ENCODE measurements at regions not wholly inside any gene's neighbourhood (a gene's known extent, or its start where the extent isn't known, plus 50 kb on each side); places are given as distances from the start of the nearest gene placed in this dataset.

DNA sequence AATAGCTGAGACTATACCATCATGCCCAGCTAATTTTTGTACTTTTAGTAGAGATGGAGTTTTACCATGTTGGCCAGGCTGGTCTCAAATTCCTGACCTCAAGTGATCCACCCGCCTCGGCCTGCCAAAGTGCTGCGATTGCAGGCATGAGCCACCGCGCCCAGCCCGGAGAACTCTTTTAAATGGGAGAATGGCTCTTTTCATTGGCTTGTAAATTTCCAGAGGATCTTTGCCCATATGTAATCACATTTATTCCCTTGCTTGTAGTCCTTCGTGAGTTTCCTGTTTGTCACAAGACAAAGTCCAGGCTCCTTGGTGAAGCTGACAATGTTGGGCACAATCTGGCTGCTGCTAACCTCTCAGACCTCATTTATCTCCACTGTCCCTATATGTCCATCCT, 135.1 kb downstream of the CEP57L1 start:
- H3K9me3 ChIP-seq (replicated peaks in 1 of 3), result no peaks in the 10 kb centered on the region
- DNase-seq, result no peak
- H3K4me1 ChIP-seq (replicated peaks in 1 of 2), result no peaks in the 10 kb centered on the region
- no peak overlapping the region for H3K4me3 ChIP-seq
- no peaks in the 10 kb centered on the region for H3K36me3 ChIP-seq (replicated peaks in 1 of 2)
- WGBS, 4 donors, result 91 to 97% (median 93%) methylated on average over 7 of the region's 7 CpGs
- H3K27ac ChIP-seq, result no peak overlapping the region
- intact Hi-C loops (cut with DNase I), result no loop called here
- no peak for TF ChIP-seq POLR2A (IDR thresholded peaks at IDR 0.05)
- TF ChIP-seq, protein P1, sequence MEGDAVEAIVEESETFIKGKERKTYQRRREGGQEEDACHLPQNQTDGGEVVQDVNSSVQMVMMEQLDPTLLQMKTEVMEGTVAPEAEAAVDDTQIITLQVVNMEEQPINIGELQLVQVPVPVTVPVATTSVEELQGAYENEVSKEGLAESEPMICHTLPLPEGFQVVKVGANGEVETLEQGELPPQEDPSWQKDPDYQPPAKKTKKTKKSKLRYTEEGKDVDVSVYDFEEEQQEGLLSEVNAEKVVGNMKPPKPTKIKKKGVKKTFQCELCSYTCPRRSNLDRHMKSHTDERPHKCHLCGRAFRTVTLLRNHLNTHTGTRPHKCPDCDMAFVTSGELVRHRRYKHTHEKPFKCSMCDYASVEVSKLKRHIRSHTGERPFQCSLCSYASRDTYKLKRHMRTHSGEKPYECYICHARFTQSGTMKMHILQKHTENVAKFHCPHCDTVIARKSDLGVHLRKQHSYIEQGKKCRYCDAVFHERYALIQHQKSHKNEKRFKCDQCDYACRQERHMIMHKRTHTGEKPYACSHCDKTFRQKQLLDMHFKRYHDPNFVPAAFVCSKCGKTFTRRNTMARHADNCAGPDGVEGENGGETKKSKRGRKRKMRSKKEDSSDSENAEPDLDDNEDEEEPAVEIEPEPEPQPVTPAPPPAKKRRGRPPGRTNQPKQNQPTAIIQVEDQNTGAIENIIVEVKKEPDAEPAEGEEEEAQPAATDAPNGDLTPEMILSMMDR (IDR thresholded peaks at IDR 0.05), result no peak
- no peaks in the 10 kb centered on the region for H3K27me3 ChIP-seq

DNA sequence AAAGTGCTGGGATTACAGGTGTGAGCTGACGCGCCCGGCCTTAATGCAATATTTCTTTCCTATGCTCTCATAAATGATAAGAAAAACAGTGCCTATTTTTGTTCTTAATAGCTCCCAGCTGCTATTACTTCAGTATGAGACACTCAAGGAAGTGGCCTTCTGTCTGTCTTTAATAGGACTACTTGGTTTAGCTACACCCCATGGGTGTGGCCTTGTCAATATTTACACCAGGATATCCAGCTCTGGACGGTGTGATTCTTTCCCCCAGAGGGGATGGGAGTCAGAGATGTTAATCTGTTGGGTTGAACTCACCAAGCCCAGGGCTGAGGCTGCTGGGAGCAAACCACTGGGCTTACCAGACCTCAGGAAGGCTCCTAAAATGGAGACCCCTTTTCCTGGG, 134.2 kb downstream of the CEP57L1 start:
- DNase-seq, result no peak
- Histone ChIP-seq H3K4me3 (no peak overlapping the region), H3K36me3 (replicated peaks in 1 of 2) (no peaks in the 10 kb centered on the region), H3K27ac (no peak overlapping the region), H3K4me1 (replicated peaks in 1 of 2) (no peaks in the 10 kb centered on the region), H3K27me3 (no peaks in the 10 kb centered on the region), H3K9me3 (replicated peaks in 1 of 3) (no peaks in the 10 kb centered on the region)
- TF ChIP-seq, protein P1 (IDR thresholded peaks at IDR 0.05), result no peak
- TF ChIP-seq POLR2A (IDR thresholded peaks at IDR 0.05), result no peak
- intact Hi-C loops (cut with DNase I), result no loop called here
- 80 to 92% (median 87%) methylated on average over 4 of the region's 4 CpGs for WGBS, 4 donors

DNA sequence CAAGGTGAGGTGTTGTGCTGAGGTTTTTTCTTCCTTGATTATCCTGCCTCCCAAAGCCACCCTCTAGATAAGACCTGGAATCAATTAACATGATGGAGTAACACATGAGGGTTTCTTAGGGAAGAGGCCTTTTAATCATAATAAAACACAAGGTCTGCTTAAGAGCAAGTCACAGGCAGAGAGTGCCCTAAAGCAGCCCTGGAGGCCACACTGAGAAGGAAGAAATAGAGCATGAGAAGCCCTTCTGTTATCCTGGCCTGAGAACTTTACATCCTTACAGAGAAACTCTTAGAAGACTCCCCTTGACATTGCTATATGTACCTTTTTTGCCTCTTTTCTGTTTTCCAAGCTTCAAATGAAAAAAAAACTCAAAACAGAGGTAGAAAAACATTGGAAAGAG, 132.3 kb downstream of the CEP57L1 start:
- no peaks in the 10 kb centered on the region for H3K9me3 ChIP-seq (replicated peaks in 1 of 3)
- no peaks in the 10 kb centered on the region for H3K4me1 ChIP-seq (replicated peaks in 1 of 2)
- no peak overlapping the region for H3K27ac ChIP-seq
- H3K27me3 ChIP-seq, result no peaks in the 10 kb centered on the region
- DNase-seq, result no peak
- no peaks in the 10 kb centered on the region for H3K36me3 ChIP-seq (replicated peaks in 1 of 2)
- intact Hi-C loops (cut with DNase I), result no loop called here
- no peak overlapping the region for H3K4me3 ChIP-seq
- TF ChIP-seq POLR2A (IDR thresholded peaks at IDR 0.05), result no peak
- TF ChIP-seq, protein P1 (IDR thresholded peaks at IDR 0.05), result no peak

DNA sequence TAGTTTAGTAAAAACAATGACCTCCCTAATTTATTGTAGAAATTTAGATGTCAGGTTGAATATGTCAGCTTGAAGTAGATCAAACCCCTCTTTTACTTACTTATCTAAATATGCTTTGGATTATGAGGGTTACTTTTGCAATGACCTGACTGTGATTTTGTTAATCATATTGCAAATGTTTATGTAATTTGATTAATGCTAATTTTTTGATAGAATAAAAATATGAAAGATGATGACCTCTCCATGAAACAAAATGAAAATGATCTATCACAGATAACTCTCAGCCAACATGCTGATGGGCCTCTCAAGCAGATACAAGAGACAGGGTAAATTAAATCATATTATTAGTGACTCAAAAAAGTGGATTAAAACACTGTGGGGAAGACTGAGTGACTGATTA, 131.0 kb downstream of the CEP57L1 start:
- no peak for DNase-seq
- no peaks in the 10 kb centered on the region for H3K9me3 ChIP-seq (replicated peaks in 1 of 3)
- H3K27ac ChIP-seq, result no peak overlapping the region
- intact Hi-C loops (cut with DNase I), result no loop called here
- H3K4me3 ChIP-seq, result no peak overlapping the region
- no peaks in the 10 kb centered on the region for H3K36me3 ChIP-seq (replicated peaks in 1 of 2)
- no peaks in the 10 kb centered on the region for H3K27me3 ChIP-seq
- no peaks in the 10 kb centered on the region for H3K4me1 ChIP-seq (replicated peaks in 1 of 2)
- TF ChIP-seq POLR2A (IDR thresholded peaks at IDR 0.05), result no peak
- TF ChIP-seq, protein P1 (IDR thresholded peaks at IDR 0.05), result no peak

Data from adrenal gland (tissue), 9 donors.